ENCODE measurements at regions not wholly inside any gene's neighbourhood (a gene's known extent, or its start where the extent isn't known, plus 50 kb on each side); places are given as distances from the start of the nearest gene placed in this dataset.

DNA sequence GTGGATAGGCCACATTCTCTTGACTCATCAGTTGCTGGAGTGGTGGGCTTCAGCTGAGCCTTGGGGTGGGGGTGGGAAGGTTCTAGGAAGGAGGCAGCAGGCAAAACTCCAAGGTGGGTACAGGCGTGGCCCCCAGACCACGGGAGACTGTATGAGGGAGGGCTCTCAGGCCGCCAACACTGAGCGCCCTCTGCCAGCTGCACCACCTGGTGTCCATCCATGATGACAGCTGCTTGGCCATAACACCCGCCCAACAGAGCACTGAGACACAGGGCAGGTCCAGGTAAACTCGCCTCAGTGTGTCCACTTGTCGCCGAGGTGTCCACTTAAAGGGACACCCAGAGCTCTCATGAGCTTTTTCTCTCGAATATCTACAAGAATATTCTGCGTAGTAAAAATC, 133.5 kb downstream of the C16orf95 start:
- TF ChIP-seq CTCF (IDR thresholded peaks at IDR 0.05; ENCODE audit: low read depth, low read length), result no peak
- no peak overlapping the region for H3K4me3 ChIP-seq (ENCODE audit: low read depth, low read length)

DNA sequence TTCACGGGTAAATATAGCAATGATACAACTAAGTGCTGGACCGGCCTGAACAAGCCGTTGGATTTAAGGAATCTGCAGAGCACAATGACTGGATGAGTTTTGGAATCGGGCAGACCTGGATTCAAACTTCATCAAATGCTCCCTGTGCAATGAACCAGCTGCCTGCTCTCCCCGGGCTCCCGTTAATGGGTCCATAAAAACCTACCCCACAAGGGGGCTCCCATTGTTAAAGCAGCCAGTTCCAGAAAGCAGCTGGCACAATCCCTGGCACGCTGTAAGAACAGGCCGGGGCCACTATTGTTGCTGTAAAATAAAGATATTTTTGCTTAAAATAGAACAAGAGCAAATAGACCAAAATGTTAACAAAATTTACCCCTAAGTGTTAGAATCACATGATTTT, 131.9 kb downstream of the C16orf95 start:
- H3K4me3 ChIP-seq (ENCODE audit: low read depth, low read length), result no peak overlapping the region
- TF ChIP-seq CTCF (IDR thresholded peaks at IDR 0.05; ENCODE audit: low read depth, low read length), result no peak

- no peak overlapping the region for H3K4me3 ChIP-seq (ENCODE audit: low read depth, low read length)
- no peak for TF ChIP-seq CTCF (IDR thresholded peaks at IDR 0.05; ENCODE audit: low read depth, low read length)
Observed at GRCh38 chr16:87185983-87186382, 131.2 kb downstream of the C16orf95 start.

DNA sequence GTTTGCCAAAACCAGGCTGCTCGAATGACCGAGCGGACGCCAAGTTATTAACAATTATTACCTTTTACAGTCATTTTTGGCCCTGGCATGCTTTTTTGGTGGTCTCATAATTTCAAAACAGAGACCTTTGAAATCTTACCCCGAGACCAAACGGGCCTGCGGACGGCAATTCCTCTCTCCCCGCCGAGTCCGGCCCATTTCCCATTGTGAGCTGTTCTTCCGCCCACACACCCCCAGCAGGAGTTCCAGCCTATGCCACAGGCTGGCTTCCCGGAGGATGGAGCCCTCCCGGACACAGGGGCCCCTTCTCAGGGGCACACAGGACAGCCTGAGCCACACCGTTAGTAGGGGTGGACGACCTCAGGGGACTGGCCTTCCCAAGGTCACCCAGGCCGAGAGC, 130.7 kb downstream of the C16orf95 start:
- TF ChIP-seq CTCF (IDR thresholded peaks at IDR 0.05; ENCODE audit: low read depth, low read length), result no peak
- H3K4me3 ChIP-seq (ENCODE audit: low read depth, low read length), result no peak overlapping the region

- H3K4me3 ChIP-seq (ENCODE audit: low read depth, low read length), result no peak overlapping the region
- no peak for TF ChIP-seq CTCF (IDR thresholded peaks at IDR 0.05; ENCODE audit: low read depth, low read length)
Observed at GRCh38 chr16:87186876-87187533, 130.2 kb downstream of the C16orf95 start.

- TF ChIP-seq CTCF (IDR thresholded peaks at IDR 0.05; ENCODE audit: low read depth, low read length), result no peak
- no peak overlapping the region for H3K4me3 ChIP-seq (ENCODE audit: low read depth, low read length)
Observed at GRCh38 chr16:87188104-87188503, 129.1 kb downstream of the C16orf95 start.

DNA sequence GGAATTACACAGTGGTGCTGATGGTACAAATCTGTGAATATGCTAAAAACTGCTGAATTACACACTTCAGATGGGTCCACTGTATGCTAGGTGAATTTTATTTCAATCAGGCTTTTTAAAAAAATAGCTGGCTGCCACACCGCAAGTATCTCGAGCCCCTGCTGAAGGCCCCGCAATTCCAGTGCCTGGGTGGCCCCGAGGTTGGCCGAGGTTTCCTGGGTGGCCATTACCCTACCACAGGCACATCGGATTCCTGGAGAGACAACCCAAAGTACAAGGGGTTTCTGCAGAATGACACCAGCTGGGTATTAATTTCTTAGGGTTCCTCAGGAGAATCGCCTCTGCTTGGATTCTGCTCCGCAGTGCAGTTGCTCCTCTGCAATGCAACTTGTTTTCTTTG, 127.8 kb downstream of the C16orf95 start:
- no peak overlapping the region for H3K4me3 ChIP-seq (ENCODE audit: low read depth, low read length)
- no peak for TF ChIP-seq CTCF (IDR thresholded peaks at IDR 0.05; ENCODE audit: low read depth, low read length)
